Astrocyte (in vitro differentiated cells and primary cell): ENCODE measurements at regions not wholly inside any gene's neighbourhood (a gene's known extent, or its start where the extent isn't known, plus 50 kb on each side); places are given as distances from the start of the nearest gene placed in this dataset.

ENCODE experiments used
- DNase-seq: peaks from one replicate; pipeline ENCODE4 v3.0.0-alpha.2; 2010; ENCODE audit warnings: low read depth
- FAIRE-seq: peaks from 2 replicates; lab custom pipeline; 2011; peaks lifted over from hg19 to GRCh38; lab: Jason Lieb, UNC
- H2AFZ ChIP-seq: 2 replicates; pipeline ENCODE4 v1.6.0; 2012; ENCODE audit warnings: low read depth, low read length, inconsistent platforms
- H3K27ac ChIP-seq: 2 replicates; pipeline ENCODE4 v1.5.1; 2011; ENCODE audit warnings: low read depth, low read length, inconsistent platforms
- H3K27me3 ChIP-seq: 2 replicates; pipeline ENCODE4 v1.6.0; 2011; ENCODE audit warnings: low read length, inconsistent platforms; ENCODE audit not compliant: insufficient read depth
- H3K36me3 ChIP-seq: 2 replicates; pipeline ENCODE4 v1.5.1; 2011; ENCODE audit warnings: low read length, inconsistent platforms; ENCODE audit not compliant: insufficient read depth
- H3K4me1 ChIP-seq: 2 replicates; pipeline ENCODE4 v1.5.1; 2011; ENCODE audit warnings: low read length, inconsistent platforms; ENCODE audit not compliant: insufficient read depth
- H3K4me2 ChIP-seq: 2 replicates; pipeline ENCODE4 v1.6.0; 2012; ENCODE audit warnings: low read length, inconsistent platforms
- H3K4me3 ChIP-seq: 2 replicates; pipeline ENCODE4 v1.5.1; 2011; ENCODE audit warnings: low read depth, mild to moderate bottlenecking, low read length, inconsistent platforms; ENCODE audit not compliant: insufficient read depth
- H3K79me2 ChIP-seq: 2 replicates; pipeline ENCODE4 v1.6.0; 2012; ENCODE audit warnings: mild to moderate bottlenecking, low read length, inconsistent platforms; ENCODE audit not compliant: insufficient read depth
- H3K9ac ChIP-seq: 2 replicates; pipeline ENCODE4 v1.6.0; 2012; ENCODE audit warnings: mild to moderate bottlenecking, low read length, inconsistent platforms
- H3K9me3 ChIP-seq: 2 replicates; pipeline ENCODE4 v1.5.1; 2012; ENCODE audit warnings: low read depth, mild to moderate bottlenecking, low read length, inconsistent platforms; ENCODE audit not compliant: insufficient read depth
- H4K20me1 ChIP-seq: 2 replicates; pipeline ENCODE4 v1.6.0; 2012; ENCODE audit warnings: low read length, inconsistent platforms; ENCODE audit not compliant: insufficient read depth
- H3K27ac Mint-ChIP-seq: one replicate; pipeline ENCODE4 v1.8.0; 2021; ENCODE audit warnings: mild to moderate bottlenecking, mixed read lengths; ENCODE audit not compliant: unreplicated experiment
- H3K27me3 Mint-ChIP-seq: one replicate; pipeline ENCODE4 v1.8.0; 2021; ENCODE audit warnings: low read depth, mixed read lengths; ENCODE audit not compliant: unreplicated experiment
- H3K36me3 Mint-ChIP-seq: one replicate; pipeline ENCODE4 v1.8.0; 2021; ENCODE audit warnings: low read depth, mixed read lengths; ENCODE audit not compliant: unreplicated experiment
- H3K4me1 Mint-ChIP-seq: one replicate; pipeline ENCODE4 v1.8.0; 2021; ENCODE audit warnings: low read depth, mixed read lengths; ENCODE audit not compliant: unreplicated experiment
- H3K4me3 Mint-ChIP-seq: one replicate; pipeline ENCODE4 v1.8.0; 2021; ENCODE audit warnings: mild to moderate bottlenecking, moderate library complexity, mixed read lengths; ENCODE audit not compliant: unreplicated experiment
- H3K9me3 Mint-ChIP-seq: one replicate; pipeline ENCODE4 v1.8.0; 2021; ENCODE audit warnings: mild to moderate bottlenecking, mixed read lengths; ENCODE audit not compliant: unreplicated experiment
- EZH2 ChIP-seq: IDR thresholded peaks from 2 replicates; pipeline ENCODE4 v1.6.1; 2012; ENCODE audit warnings: mild to moderate bottlenecking, low read length, inconsistent platforms; ENCODE audit not compliant: insufficient read depth
- TF ChIP-seq, protein P1 (sequence below): IDR thresholded peaks from 2 replicates; pipeline ENCODE4 v1.5.1; 2011; ENCODE audit warnings: low read depth, mild to moderate bottlenecking, inconsistent platforms, low read length, moderate library complexity; ENCODE audit not compliant: insufficient read depth

- no peak for TF ChIP-seq EZH2
- TF ChIP-seq, protein P1, sequence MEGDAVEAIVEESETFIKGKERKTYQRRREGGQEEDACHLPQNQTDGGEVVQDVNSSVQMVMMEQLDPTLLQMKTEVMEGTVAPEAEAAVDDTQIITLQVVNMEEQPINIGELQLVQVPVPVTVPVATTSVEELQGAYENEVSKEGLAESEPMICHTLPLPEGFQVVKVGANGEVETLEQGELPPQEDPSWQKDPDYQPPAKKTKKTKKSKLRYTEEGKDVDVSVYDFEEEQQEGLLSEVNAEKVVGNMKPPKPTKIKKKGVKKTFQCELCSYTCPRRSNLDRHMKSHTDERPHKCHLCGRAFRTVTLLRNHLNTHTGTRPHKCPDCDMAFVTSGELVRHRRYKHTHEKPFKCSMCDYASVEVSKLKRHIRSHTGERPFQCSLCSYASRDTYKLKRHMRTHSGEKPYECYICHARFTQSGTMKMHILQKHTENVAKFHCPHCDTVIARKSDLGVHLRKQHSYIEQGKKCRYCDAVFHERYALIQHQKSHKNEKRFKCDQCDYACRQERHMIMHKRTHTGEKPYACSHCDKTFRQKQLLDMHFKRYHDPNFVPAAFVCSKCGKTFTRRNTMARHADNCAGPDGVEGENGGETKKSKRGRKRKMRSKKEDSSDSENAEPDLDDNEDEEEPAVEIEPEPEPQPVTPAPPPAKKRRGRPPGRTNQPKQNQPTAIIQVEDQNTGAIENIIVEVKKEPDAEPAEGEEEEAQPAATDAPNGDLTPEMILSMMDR = no peak
- no peak for DNase-seq
- no peaks in the 10 kb centered on the region for H3K36me3 Mint-ChIP-seq
- FAIRE-seq = no peak
- H3K4me1 ChIP-seq = no peaks in the 10 kb centered on the region
- H4K20me1 ChIP-seq = no peaks in the 10 kb centered on the region
- peaks cover 2% of the 10 kb centered on the region for H3K9me3 Mint-ChIP-seq
- H3K4me3 Mint-ChIP-seq = no peak overlapping the region
- no peaks in the 10 kb centered on the region for H3K79me2 ChIP-seq
- H2AFZ ChIP-seq = no peak overlapping the region
- peaks cover 8% of the 10 kb centered on the region for H3K4me1 Mint-ChIP-seq
- no peak overlapping the region for H3K9ac ChIP-seq
- no peak overlapping the region for H3K27ac Mint-ChIP-seq
- H3K27me3 Mint-ChIP-seq = no peaks in the 10 kb centered on the region
- H3K4me3 ChIP-seq = no peak overlapping the region
- H3K27me3 ChIP-seq = no peaks in the 10 kb centered on the region
- peaks cover 2% of the 10 kb centered on the region for H3K9me3 ChIP-seq
- no peak overlapping the region for H3K4me2 ChIP-seq
- no peak overlapping the region for H3K27ac ChIP-seq
- no peaks in the 10 kb centered on the region for H3K36me3 ChIP-seq
Measured at GRCh38 chr6:6439778-6440177, 119.3 kb upstream of the F13A1 start.

DNA sequence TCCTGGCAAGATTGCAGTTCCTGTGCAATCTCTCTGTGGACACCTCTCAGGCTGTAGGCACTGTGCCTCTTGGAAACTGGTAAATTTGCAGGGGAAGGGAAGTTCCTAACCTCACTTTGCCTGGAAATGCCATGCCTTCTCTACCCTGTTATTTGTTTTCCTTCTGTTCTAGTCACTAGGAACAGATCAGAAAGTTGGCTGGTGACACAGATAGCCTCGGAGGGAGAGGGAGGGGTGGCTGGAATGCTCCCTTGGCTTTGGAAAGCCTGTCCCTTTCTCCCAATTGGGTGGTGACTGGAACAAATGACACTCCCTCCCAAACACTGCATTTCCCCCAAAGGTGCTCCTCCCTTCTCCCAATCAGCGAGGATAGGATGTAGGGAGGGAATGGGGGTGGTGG, 131.5 kb upstream of the F13A1 start:
- H3K4me1 ChIP-seq = no peaks in the 10 kb centered on the region
- H3K9ac ChIP-seq = no peak overlapping the region
- Mint-ChIP-seq H3K4me3 (no peak overlapping the region), H3K27me3 (peaks cover 12% of the 10 kb centered on the region), H3K36me3 (no peaks in the 10 kb centered on the region), H3K9me3 (no peaks in the 10 kb centered on the region), H3K4me1 (peaks cover 10% of the 10 kb centered on the region), H3K27ac (no peak overlapping the region)
- no peaks in the 10 kb centered on the region for H3K79me2 ChIP-seq
- no peaks in the 10 kb centered on the region for H4K20me1 ChIP-seq
- no peaks in the 10 kb centered on the region for H3K36me3 ChIP-seq
- no peak for TF ChIP-seq EZH2
- TF ChIP-seq, protein P1 = no peak
- H3K4me3 ChIP-seq = no peak overlapping the region
- H3K4me2 ChIP-seq = no peak overlapping the region
- H3K27ac ChIP-seq = no peak overlapping the region
- FAIRE-seq = no peak
- H2AFZ ChIP-seq = no peak overlapping the region
- H3K9me3 ChIP-seq = no peaks in the 10 kb centered on the region
- DNase-seq = no peak
- no peaks in the 10 kb centered on the region for H3K27me3 ChIP-seq

DNA sequence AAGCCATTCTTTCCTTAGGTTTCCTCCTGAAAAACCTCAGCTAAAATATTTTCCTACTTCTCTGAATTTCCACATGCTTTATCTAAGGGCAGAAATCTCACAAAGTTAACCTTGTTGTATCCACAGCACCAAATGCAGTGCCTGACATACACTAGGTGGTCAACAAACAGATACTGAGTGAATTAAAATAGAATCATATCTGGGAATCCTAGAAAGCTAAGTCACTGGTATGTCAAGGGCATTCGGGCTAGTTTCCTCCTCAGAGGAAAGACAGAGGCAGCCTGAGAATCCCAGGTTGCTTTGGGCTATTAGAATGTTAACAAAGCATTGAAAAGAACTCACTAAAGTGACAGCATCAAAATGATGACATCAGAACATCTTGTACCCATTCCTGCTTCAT, 132.7 kb upstream of the F13A1 start:
- no peaks in the 10 kb centered on the region for H3K27me3 ChIP-seq
- H3K4me2 ChIP-seq = no peak overlapping the region
- FAIRE-seq = no peak
- no peaks in the 10 kb centered on the region for H4K20me1 ChIP-seq
- H2AFZ ChIP-seq = no peak overlapping the region
- H3K9ac ChIP-seq = no peak overlapping the region
- TF ChIP-seq, protein P1 = no peak
- TF ChIP-seq EZH2 = no peak
- H3K27me3 Mint-ChIP-seq = peaks cover 12% of the 10 kb centered on the region
- H3K27ac ChIP-seq = no peak overlapping the region
- no peaks in the 10 kb centered on the region for H3K9me3 Mint-ChIP-seq
- no peaks in the 10 kb centered on the region for H3K36me3 Mint-ChIP-seq
- H3K4me1 ChIP-seq = no peaks in the 10 kb centered on the region
- H3K36me3 ChIP-seq = no peaks in the 10 kb centered on the region
- peaks cover 18% of the 10 kb centered on the region for H3K4me1 Mint-ChIP-seq
- no peak overlapping the region for H3K4me3 Mint-ChIP-seq
- no peaks in the 10 kb centered on the region for H3K79me2 ChIP-seq
- H3K4me3 ChIP-seq = no peak overlapping the region
- no peak for DNase-seq
- H3K9me3 ChIP-seq = no peaks in the 10 kb centered on the region
- H3K27ac Mint-ChIP-seq = no peak overlapping the region
